ENCODE measurements at regions not wholly inside any gene's neighbourhood (a gene's known extent, or its start where the extent isn't known, plus 50 kb on each side); places are given as distances from the start of the nearest gene placed in this dataset.
"Not testable (repeated sequence)": the region's sequence is repeated elsewhere in the genome, so short reads cannot be mapped to it uniquely, and the experiment has no call there.

DNA sequence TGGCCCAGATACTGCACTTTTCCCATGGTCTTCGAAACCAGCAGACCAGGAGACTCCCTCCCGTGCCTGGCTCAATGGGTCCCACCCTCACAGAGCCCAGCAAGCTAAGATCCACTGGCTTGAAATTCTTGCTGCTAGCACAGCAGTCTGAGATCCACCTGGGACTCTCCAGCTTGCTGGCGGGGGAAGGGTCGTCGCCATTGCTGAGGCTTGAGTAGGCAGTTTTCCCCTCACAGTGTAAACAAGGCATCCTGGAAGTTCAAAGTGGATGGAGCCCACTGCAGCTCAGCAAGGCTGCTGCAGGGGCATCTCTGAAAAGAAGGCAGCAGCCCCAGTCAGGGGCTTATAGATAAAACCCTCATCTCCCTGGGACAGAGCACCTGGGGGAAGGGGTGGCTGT, 255.6 kb upstream of the MAGEB18 start:
- TF ChIP-seq, protein P1, sequence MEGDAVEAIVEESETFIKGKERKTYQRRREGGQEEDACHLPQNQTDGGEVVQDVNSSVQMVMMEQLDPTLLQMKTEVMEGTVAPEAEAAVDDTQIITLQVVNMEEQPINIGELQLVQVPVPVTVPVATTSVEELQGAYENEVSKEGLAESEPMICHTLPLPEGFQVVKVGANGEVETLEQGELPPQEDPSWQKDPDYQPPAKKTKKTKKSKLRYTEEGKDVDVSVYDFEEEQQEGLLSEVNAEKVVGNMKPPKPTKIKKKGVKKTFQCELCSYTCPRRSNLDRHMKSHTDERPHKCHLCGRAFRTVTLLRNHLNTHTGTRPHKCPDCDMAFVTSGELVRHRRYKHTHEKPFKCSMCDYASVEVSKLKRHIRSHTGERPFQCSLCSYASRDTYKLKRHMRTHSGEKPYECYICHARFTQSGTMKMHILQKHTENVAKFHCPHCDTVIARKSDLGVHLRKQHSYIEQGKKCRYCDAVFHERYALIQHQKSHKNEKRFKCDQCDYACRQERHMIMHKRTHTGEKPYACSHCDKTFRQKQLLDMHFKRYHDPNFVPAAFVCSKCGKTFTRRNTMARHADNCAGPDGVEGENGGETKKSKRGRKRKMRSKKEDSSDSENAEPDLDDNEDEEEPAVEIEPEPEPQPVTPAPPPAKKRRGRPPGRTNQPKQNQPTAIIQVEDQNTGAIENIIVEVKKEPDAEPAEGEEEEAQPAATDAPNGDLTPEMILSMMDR (IDR thresholded peaks at IDR 0.05) = not testable (repeated sequence)
- not testable (repeated sequence) for TF ChIP-seq POLR2A, EP300, POLR2AphosphoS5 (IDR thresholded peaks at IDR 0.05)

Data from stomach (tissue), 4 donors.